CD4-positive, CD25-positive, alpha-beta regulatory T cell (primary cell): ENCODE measurements at regions not wholly inside any gene's neighbourhood (a gene's known extent, or its start where the extent isn't known, plus 50 kb on each side); places are given as distances from the start of the nearest gene placed in this dataset.

Experiments used
- ATAC-seq, 2 donors: fragments of 150-1000 bp; cut with Tn5 transposase; one replicate each; pipeline ENCODE4 v1.10.0; 2021; ENCODE audit warnings: low read depth in 2 of 2, moderate number of reproducible peaks in 2 of 2, moderate library complexity in 1 of 2
- DNase-seq, 3 donors: peaks; one replicate each; pipeline versions ENCODE4 v3.0.0 to v3.0.0-alpha.2; 2012 to 2022; ENCODE audit warnings: mixed read lengths in 1 of 3
- H3K27ac ChIP-seq: one replicate; pipeline ENCODE4 v1.7.0; 2013; ENCODE audit warnings: mild to moderate bottlenecking, low read length; ENCODE audit not compliant: insufficient read depth, poor library complexity, severe bottlenecking
- H3K27me3 ChIP-seq: one replicate; pipeline ENCODE4 v1.7.0; 2013; ENCODE audit warnings: low read length; ENCODE audit not compliant: control insufficient read depth, insufficient read depth
- H3K36me3 ChIP-seq: one replicate; pipeline ENCODE4 v1.7.0; 2013; ENCODE audit warnings: mild to moderate bottlenecking, low read length, moderate library complexity; ENCODE audit not compliant: control insufficient read depth, insufficient read depth
- H3K4me1 ChIP-seq: 2 replicates; pipeline ENCODE4 v1.7.0; 2013; ENCODE audit warnings: mild to moderate bottlenecking, low read length; ENCODE audit not compliant: insufficient read depth, control insufficient read depth, poor library complexity, severe bottlenecking
- H3K4me3 ChIP-seq: one replicate; pipeline ENCODE4 v1.7.0; 2013; ENCODE audit warnings: low read depth, mild to moderate bottlenecking, low read length, moderate library complexity
- H3K9me3 ChIP-seq, 2 experiments: 1 replicate in 1 of 2; 2 replicates in 1 of 2; pipeline ENCODE4 v1.7.0; 2013; ENCODE audit warnings: low read length in 2 of 2, mild to moderate bottlenecking in 1 of 2, moderate library complexity in 1 of 2; ENCODE audit not compliant: control insufficient read depth in 2 of 2
- H3K27ac Mint-ChIP-seq, 3 donors: one replicate each; pipeline ENCODE4 v1.8.0; 2020 to 2022; ENCODE audit warnings: mild to moderate bottlenecking in 3 of 3, mixed read lengths in 3 of 3, moderate library complexity in 2 of 3
- H3K27me3 Mint-ChIP-seq: one replicate; pipeline ENCODE4 v1.8.0; 2022; ENCODE audit warnings: mild to moderate bottlenecking, mixed read lengths
- H3K36me3 Mint-ChIP-seq: one replicate; pipeline ENCODE4 v1.8.0; 2020; ENCODE audit warnings: mixed read lengths
- H3K4me1 Mint-ChIP-seq, 4 donors: one replicate each; pipeline ENCODE4 v1.8.0; 2020 to 2022; ENCODE audit warnings: mixed read lengths in 4 of 4, mild to moderate bottlenecking in 1 of 4
- H3K4me3 Mint-ChIP-seq, 4 donors: one replicate each; pipeline ENCODE4 v1.8.0; 2020 to 2022; ENCODE audit warnings: mild to moderate bottlenecking in 4 of 4, mixed read lengths in 4 of 4, moderate library complexity in 3 of 4
- H3K9me3 Mint-ChIP-seq, 7 donors: one replicate each; pipeline ENCODE4 v1.8.0; 2020 to 2022; ENCODE audit warnings: mixed read lengths in 7 of 7, mild to moderate bottlenecking in 3 of 7, moderate library complexity in 2 of 7

DNA sequence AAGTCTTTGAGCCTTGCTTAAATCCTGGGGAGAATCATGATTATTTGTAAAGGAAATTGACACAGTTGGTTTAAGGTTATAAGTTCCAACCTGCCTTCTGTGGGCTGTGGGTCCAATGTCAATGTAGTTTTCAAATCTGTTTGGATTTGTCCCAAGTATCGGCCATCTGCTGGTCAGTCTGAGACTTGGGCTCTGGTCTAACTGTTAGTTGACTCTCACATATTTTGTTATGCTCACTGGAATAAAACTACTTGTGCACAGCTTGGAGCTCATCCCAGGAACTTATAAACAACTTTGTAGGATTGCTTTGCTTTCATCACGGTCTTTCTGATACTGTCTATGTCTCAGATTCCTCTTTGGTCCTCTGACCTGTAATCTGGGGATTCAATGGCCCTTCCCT, 1026.2 kb upstream of the ZEB2 start:
- H3K4me1 Mint-ChIP-seq, result no peaks in the 10 kb centered on the region
- no peaks in the 10 kb centered on the region for H3K27me3 Mint-ChIP-seq
- no peak overlapping the region for H3K27ac Mint-ChIP-seq
- no peak for ATAC-seq
- no peak for DNase-seq
- Histone ChIP-seq H3K27ac (no peak overlapping the region), H3K36me3 (no peaks in the 10 kb centered on the region), H3K4me1 (no peaks in the 10 kb centered on the region), H3K9me3 (no peaks in the 10 kb centered on the region), H3K27me3 (no peaks in the 10 kb centered on the region), H3K4me3 (no peak overlapping the region)
- H3K36me3 Mint-ChIP-seq, result no peaks in the 10 kb centered on the region
- peaks cover 0 to 12% (median 2%) of the 10 kb centered on the region in 7 donors for H3K9me3 Mint-ChIP-seq
- no peak overlapping the region for H3K4me3 Mint-ChIP-seq

DNA sequence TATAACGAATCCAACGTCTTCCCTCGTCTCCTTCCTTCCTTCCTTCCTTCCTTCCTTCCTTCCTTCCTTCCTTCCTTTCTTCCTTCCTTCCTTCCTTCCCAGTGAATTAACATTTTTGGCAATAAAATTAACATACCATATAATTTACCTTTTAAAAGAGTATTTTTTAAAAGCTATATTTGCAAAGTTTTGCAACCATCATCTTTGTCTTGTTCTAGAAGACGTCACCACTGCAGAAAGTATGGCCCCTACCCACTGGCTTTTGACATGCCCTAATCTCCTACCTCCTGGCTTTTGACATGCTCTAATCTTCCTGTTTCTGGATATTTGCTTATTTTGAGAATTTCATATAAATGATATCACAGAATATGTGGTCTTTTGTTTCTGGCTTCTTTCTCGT, 1023.9 kb upstream of the ZEB2 start:
- Mint-ChIP-seq H3K27ac (no peak overlapping the region), H3K27me3 (no peaks in the 10 kb centered on the region), H3K9me3 (peaks cover 0 to 12% (median 2%) of the 10 kb centered on the region in 7 donors), H3K4me1 (no peaks in the 10 kb centered on the region), H3K36me3 (no peaks in the 10 kb centered on the region), H3K4me3 (no peak overlapping the region)
- Histone ChIP-seq H3K4me1 (no peaks in the 10 kb centered on the region), H3K36me3 (no peaks in the 10 kb centered on the region), H3K27me3 (no peaks in the 10 kb centered on the region), H3K27ac (no peak overlapping the region), H3K9me3 (no peaks in the 10 kb centered on the region), H3K4me3 (no peak overlapping the region)
- ATAC-seq, result no peak
- DNase-seq, result no peak

DNA sequence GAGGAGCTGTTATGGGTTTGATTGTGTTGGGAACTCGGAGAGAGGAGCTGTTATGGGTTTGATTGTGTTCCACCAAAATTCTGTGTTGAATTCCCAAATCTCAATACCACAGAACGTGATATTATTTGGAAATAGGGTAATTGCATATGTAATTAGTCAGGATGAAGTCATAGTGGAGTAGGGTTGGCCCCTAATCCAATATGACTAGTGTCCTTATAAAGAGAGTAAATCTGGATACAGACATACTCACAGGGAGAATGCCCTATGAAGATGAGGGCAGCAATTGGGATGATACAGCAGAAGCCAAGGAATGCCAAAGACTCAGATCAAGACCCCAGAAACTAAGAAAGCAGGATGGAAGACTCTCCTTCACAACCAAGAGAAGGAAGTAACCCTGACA, 1023.2 kb upstream of the ZEB2 start:
- no peak for ATAC-seq

DNA sequence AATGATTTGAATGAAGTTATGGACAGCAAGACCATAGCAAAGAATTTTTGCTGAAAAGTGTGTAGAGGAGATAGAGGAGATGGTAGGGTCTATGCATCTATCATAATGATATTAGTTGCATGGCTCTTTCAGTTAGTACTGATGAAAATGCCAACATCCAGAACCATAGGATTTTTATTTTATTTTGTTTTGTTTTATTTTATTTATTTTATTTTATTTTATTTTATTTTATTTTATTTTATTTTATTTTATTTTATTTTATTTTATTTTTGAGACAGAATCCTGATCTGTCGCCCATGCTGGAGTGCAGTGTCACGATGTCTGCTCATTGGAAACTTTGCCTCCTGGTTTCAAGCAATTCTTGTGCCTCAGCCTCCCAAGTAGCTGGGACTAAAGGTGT, 1021.1 kb upstream of the ZEB2 start:
- H3K27me3 Mint-ChIP-seq, result no peaks in the 10 kb centered on the region
- H3K36me3 Mint-ChIP-seq, result no peaks in the 10 kb centered on the region
- H3K4me3 ChIP-seq, result no peak overlapping the region
- H3K9me3 Mint-ChIP-seq, result peaks cover 0 to 20% (median 1%) of the 10 kb centered on the region in 7 donors
- no peaks in the 10 kb centered on the region for H3K36me3 ChIP-seq
- no peaks in the 10 kb centered on the region for H3K9me3 ChIP-seq
- H3K27me3 ChIP-seq, result no peaks in the 10 kb centered on the region
- H3K27ac ChIP-seq, result no peak overlapping the region
- H3K27ac Mint-ChIP-seq, result no peak overlapping the region
- DNase-seq (no peak), ATAC-seq (no peak)
- H3K4me1 Mint-ChIP-seq, result no peaks in the 10 kb centered on the region
- no peak overlapping the region for H3K4me3 Mint-ChIP-seq
- no peaks in the 10 kb centered on the region for H3K4me1 ChIP-seq

More for the DNA sequence above, 1023.2 kb upstream of the ZEB2 start:
- H3K9me3 Mint-ChIP-seq, result peaks cover 0 to 13% (median 2%) of the 10 kb centered on the region in 7 donors
- no peaks in the 10 kb centered on the region for H3K27me3 ChIP-seq
- no peak for DNase-seq
- H3K36me3 Mint-ChIP-seq, result no peaks in the 10 kb centered on the region
- no peaks in the 10 kb centered on the region for H3K9me3 ChIP-seq
- no peak overlapping the region for H3K27ac Mint-ChIP-seq
- H3K4me1 ChIP-seq, result no peaks in the 10 kb centered on the region
- H3K27me3 Mint-ChIP-seq, result no peaks in the 10 kb centered on the region
- H3K4me1 Mint-ChIP-seq, result no peaks in the 10 kb centered on the region
- H3K27ac ChIP-seq, result no peak overlapping the region
- no peak overlapping the region for H3K4me3 Mint-ChIP-seq
- H3K4me3 ChIP-seq, result no peak overlapping the region
- H3K36me3 ChIP-seq, result no peaks in the 10 kb centered on the region

DNA sequence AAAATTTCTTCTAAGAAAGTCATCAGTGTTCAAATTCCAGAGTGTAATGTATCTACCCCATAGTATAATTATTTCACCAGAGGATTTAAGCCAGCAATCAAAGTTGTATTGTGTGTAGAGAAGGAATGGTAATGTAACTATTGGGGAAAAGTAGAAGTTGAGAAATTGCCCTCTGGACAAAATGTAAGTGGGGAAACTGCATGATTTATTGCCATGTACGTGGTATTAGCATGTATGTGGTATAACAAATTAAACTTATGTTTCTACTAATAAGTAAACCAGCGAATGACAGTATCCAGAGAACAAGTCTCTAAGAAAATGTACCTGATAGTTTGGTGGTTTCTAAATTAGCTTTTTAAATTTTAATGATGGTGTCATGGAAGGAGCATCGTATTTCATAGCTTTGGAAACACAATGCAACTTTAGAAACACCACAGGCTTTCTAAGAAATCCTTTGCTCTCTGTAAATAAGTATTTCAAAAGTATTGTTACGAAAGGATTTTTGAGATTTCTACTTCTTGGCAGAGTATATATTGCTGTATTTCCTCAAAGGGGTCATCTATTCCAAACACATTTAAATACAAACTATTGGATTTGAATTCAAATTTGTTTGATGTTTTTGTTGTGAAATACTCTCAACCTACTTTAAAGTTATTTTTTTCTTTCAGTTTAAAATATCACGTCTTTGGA, 1018.9 kb upstream of the ZEB2 start:
- no peak overlapping the region for H3K4me3 ChIP-seq
- no peaks in the 10 kb centered on the region for H3K27me3 ChIP-seq
- H3K4me1 ChIP-seq, result no peaks in the 10 kb centered on the region
- H3K27ac ChIP-seq, result no peak overlapping the region
- peaks cover 0 to 12% (median 1%) of the 10 kb centered on the region in 7 donors for H3K9me3 Mint-ChIP-seq
- DNase-seq (no peak), ATAC-seq (no peak)
- H3K4me3 Mint-ChIP-seq, result no peak overlapping the region
- no peaks in the 10 kb centered on the region for H3K36me3 Mint-ChIP-seq
- no peaks in the 10 kb centered on the region for H3K27me3 Mint-ChIP-seq
- H3K9me3 ChIP-seq, result no peaks in the 10 kb centered on the region
- no peak overlapping the region for H3K27ac Mint-ChIP-seq
- H3K36me3 ChIP-seq, result no peaks in the 10 kb centered on the region
- H3K4me1 Mint-ChIP-seq, result no peaks in the 10 kb centered on the region

DNA sequence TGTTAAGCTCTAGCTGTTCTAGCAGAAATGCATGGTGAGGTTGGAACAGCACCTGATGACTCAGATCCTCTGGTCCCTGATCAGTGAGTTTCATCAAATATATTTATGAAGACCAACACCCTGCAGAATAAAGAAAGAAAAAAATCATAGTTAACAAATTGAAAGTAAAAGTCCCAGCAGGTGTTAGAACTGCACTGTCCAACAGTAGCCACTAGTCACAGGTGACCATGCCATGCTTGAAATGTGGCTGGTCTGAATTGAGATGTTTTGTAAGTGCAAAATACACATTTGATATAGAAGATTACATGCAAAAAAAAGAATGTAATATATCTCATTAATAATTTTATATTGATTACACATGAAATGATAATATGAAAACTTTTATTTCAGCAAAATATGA, 1010.7 kb upstream of the ZEB2 start:
- no peaks in the 10 kb centered on the region for H3K4me1 Mint-ChIP-seq

DNA sequence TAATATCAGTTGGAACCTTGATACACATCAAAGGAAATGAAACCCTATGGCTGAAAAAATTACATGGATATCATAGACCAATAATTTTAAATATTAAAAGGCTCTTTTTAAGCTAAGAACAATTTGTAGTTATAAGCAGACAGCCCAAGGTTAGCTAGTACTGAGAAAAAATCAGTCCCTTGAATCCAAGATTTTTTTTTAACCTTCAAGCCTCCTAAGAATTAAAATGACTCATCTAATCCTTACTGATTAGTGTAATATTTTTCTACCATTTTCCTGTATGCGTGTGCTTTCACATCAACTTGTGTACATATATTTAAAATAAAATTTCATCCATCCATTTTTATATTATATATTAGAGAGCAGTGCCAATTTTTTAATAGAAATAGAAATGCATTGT, 1004.9 kb upstream of the ZEB2 start:
- no peaks in the 10 kb centered on the region for H3K36me3 Mint-ChIP-seq
- Histone ChIP-seq H3K27me3 (no peaks in the 10 kb centered on the region), H3K9me3 (no peaks in the 10 kb centered on the region), H3K36me3 (no peaks in the 10 kb centered on the region), H3K4me1 (no peaks in the 10 kb centered on the region), H3K4me3 (no peak overlapping the region), H3K27ac (no peak overlapping the region)
- ATAC-seq (no peak), DNase-seq (no peak)
- no peak overlapping the region for H3K4me3 Mint-ChIP-seq
- no peaks in the 10 kb centered on the region for H3K4me1 Mint-ChIP-seq
- no peak overlapping the region for H3K27ac Mint-ChIP-seq
- peaks cover 0 to 14% (median 2%) of the 10 kb centered on the region in 7 donors for H3K9me3 Mint-ChIP-seq
- no peaks in the 10 kb centered on the region for H3K27me3 Mint-ChIP-seq

More for the DNA sequence above, 1010.7 kb upstream of the ZEB2 start:
- Mint-ChIP-seq H3K27me3 (no peaks in the 10 kb centered on the region), H3K27ac (no peak overlapping the region), H3K4me3 (no peak overlapping the region), H3K9me3 (peaks cover 0 to 6% (median 0%) of the 10 kb centered on the region in 7 donors), H3K36me3 (no peaks in the 10 kb centered on the region)
- Histone ChIP-seq H3K9me3 (no peaks in the 10 kb centered on the region), H3K4me1 (no peaks in the 10 kb centered on the region), H3K27ac (no peak overlapping the region), H3K4me3 (no peak overlapping the region), H3K36me3 (no peaks in the 10 kb centered on the region), H3K27me3 (no peaks in the 10 kb centered on the region)
- DNase-seq, result no peak
- no peak for ATAC-seq

DNA sequence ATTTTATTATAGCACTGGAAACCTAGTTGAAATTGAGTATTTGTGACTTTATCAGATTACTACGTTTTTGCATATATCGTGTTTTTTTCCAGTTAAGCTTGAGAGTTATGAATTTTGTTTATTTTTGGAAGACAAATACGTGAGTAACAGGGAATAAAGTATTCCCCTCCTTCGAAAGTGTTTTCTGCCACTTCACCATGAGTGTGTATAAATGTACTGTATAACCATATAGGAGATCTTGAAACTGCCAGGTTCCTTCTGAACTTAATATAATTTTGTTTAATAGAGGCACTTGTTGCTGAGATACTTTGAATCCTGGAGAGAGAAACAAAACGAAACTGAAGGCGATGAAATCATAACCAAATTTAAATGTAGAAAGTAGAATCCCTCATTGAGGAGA, 1004.4 kb upstream of the ZEB2 start:
- Histone ChIP-seq H3K9me3 (no peaks in the 10 kb centered on the region), H3K4me3 (no peak overlapping the region), H3K4me1 (no peaks in the 10 kb centered on the region), H3K27ac (no peak overlapping the region), H3K36me3 (no peaks in the 10 kb centered on the region), H3K27me3 (no peaks in the 10 kb centered on the region)
- H3K9me3 Mint-ChIP-seq, result peaks cover 0 to 17% (median 2%) of the 10 kb centered on the region in 7 donors
- no peaks in the 10 kb centered on the region for H3K4me1 Mint-ChIP-seq
- no peaks in the 10 kb centered on the region for H3K36me3 Mint-ChIP-seq
- peak overlapping the region in 1 of 3 donors; percentile 0 for H3K27ac Mint-ChIP-seq
- ATAC-seq (no peak), DNase-seq (no peak)
- no peak overlapping the region for H3K4me3 Mint-ChIP-seq
- no peaks in the 10 kb centered on the region for H3K27me3 Mint-ChIP-seq
